ENCODE measurements at regions not wholly inside any gene's neighbourhood (a gene's known extent, or its start where the extent isn't known, plus 50 kb on each side); places are given as distances from the start of the nearest gene placed in this dataset.

DNA sequence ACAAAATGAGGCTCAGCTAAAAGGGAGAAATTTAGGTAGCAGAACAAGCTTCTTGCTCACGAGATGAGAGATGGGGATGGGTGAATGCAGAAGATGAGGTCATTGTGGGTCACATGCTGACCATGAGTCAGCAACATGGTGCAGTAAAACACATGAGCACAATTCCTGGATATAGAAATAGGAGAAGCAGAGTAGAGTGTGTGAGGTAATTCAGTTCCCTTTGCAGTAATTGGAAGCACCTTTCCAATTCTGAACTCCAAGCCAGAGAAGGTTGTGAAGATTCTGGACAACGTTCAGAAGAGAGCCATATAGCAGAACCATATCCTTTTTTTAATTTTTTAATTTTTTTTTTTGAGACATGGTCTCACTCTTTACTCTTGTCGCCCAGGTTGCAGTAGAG, 62.0 kb upstream of the LMNTD1 start:
- Mint-ChIP-seq H3K4me3 (no peak overlapping the region), H3K36me3 (no peaks in the 10 kb centered on the region), H3K4me1 (no peaks in the 10 kb centered on the region), H3K27ac (no peak overlapping the region), H3K27me3 (ENCODE audit: low read depth) (no peaks in the 10 kb centered on the region; the same call in 1 of the 2 replicates), H3K9me3 (peaks cover 7% of the 10 kb centered on the region)
- ATAC-seq = no peak
- TF ChIP-seq, protein P1, sequence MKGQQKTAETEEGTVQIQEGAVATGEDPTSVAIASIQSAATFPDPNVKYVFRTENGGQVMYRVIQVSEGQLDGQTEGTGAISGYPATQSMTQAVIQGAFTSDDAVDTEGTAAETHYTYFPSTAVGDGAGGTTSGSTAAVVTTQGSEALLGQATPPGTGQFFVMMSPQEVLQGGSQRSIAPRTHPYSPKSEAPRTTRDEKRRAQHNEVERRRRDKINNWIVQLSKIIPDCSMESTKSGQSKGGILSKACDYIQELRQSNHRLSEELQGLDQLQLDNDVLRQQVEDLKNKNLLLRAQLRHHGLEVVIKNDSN (CRISPR knock-in tag; IDR thresholded peaks at IDR 0.05) = no peak
- TF ChIP-seq GTF2I (CRISPR knock-in tag; conservative IDR thresholded peaks at IDR 0.05) (no peak), CREM (CRISPR knock-in tag; IDR thresholded peaks at IDR 0.05) (no peak), CREB1 (CRISPR knock-in tag; IDR thresholded peaks at IDR 0.05) (no peak), NR2C2 (CRISPR knock-in tag; IDR thresholded peaks at IDR 0.05) (no peak), FOXP1 (CRISPR knock-in tag; IDR thresholded peaks at IDR 0.05; ENCODE audit: borderline replicate concordance) (no peak), FOXK1 (CRISPR knock-in tag; IDR thresholded peaks at IDR 0.05) (no peak), ZNF232 (CRISPR knock-in tag; IDR thresholded peaks at IDR 0.05) (no peak), JUN (CRISPR knock-in tag; IDR thresholded peaks at IDR 0.05) (no peak), GRHL2 (CRISPR knock-in tag; IDR thresholded peaks at IDR 0.05; ENCODE audit: insufficient replicate concordance, severe bottlenecking) (no peak)
- TF ChIP-seq, protein P2, sequence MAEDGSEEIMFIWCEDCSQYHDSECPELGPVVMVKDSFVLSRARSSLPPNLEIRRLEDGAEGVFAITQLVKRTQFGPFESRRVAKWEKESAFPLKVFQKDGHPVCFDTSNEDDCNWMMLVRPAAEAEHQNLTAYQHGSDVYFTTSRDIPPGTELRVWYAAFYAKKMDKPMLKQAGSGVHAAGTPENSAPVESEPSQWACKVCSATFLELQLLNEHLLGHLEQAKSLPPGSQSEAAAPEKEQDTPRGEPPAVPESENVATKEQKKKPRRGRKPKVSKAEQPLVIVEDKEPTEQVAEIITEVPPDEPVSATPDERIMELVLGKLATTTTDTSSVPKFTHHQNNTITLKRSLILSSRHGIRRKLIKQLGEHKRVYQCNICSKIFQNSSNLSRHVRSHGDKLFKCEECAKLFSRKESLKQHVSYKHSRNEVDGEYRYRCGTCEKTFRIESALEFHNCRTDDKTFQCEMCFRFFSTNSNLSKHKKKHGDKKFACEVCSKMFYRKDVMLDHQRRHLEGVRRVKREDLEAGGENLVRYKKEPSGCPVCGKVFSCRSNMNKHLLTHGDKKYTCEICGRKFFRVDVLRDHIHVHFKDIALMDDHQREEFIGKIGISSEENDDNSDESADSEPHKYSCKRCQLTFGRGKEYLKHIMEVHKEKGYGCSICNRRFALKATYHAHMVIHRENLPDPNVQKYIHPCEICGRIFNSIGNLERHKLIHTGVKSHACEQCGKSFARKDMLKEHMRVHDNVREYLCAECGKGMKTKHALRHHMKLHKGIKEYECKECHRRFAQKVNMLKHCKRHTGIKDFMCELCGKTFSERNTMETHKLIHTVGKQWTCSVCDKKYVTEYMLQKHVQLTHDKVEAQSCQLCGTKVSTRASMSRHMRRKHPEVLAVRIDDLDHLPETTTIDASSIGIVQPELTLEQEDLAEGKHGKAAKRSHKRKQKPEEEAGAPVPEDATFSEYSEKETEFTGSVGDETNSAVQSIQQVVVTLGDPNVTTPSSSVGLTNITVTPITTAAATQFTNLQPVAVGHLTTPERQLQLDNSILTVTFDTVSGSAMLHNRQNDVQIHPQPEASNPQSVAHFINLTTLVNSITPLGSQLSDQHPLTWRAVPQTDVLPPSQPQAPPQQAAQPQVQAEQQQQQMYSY (CRISPR knock-in tag; IDR thresholded peaks at IDR 0.05) = no peak
- TF ChIP-seq, protein P3, sequence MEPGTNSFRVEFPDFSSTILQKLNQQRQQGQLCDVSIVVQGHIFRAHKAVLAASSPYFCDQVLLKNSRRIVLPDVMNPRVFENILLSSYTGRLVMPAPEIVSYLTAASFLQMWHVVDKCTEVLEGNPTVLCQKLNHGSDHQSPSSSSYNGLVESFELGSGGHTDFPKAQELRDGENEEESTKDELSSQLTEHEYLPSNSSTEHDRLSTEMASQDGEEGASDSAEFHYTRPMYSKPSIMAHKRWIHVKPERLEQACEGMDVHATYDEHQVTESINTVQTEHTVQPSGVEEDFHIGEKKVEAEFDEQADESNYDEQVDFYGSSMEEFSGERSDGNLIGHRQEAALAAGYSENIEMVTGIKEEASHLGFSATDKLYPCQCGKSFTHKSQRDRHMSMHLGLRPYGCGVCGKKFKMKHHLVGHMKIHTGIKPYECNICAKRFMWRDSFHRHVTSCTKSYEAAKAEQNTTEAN (CRISPR knock-in tag; IDR thresholded peaks at IDR 0.05) = no peak
- TF ChIP-seq, protein P4, sequence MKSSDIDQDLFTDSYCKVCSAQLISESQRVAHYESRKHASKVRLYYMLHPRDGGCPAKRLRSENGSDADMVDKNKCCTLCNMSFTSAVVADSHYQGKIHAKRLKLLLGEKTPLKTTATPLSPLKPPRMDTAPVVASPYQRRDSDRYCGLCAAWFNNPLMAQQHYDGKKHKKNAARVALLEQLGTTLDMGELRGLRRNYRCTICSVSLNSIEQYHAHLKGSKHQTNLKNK (CRISPR knock-in tag; IDR thresholded peaks at IDR 0.05) = no peak
- TF ChIP-seq, protein P5, sequence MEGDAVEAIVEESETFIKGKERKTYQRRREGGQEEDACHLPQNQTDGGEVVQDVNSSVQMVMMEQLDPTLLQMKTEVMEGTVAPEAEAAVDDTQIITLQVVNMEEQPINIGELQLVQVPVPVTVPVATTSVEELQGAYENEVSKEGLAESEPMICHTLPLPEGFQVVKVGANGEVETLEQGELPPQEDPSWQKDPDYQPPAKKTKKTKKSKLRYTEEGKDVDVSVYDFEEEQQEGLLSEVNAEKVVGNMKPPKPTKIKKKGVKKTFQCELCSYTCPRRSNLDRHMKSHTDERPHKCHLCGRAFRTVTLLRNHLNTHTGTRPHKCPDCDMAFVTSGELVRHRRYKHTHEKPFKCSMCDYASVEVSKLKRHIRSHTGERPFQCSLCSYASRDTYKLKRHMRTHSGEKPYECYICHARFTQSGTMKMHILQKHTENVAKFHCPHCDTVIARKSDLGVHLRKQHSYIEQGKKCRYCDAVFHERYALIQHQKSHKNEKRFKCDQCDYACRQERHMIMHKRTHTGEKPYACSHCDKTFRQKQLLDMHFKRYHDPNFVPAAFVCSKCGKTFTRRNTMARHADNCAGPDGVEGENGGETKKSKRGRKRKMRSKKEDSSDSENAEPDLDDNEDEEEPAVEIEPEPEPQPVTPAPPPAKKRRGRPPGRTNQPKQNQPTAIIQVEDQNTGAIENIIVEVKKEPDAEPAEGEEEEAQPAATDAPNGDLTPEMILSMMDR (IDR thresholded peaks at IDR 0.05) = no peak
- TF ChIP-seq, protein P6, sequence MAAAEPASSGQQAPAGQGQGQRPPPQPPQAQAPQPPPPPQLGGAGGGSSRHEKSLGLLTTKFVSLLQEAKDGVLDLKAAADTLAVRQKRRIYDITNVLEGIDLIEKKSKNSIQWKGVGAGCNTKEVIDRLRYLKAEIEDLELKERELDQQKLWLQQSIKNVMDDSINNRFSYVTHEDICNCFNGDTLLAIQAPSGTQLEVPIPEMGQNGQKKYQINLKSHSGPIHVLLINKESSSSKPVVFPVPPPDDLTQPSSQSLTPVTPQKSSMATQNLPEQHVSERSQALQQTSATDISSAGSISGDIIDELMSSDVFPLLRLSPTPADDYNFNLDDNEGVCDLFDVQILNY (CRISPR knock-in tag; IDR thresholded peaks at IDR 0.05) = no peak
- TF ChIP-seq, protein P7, sequence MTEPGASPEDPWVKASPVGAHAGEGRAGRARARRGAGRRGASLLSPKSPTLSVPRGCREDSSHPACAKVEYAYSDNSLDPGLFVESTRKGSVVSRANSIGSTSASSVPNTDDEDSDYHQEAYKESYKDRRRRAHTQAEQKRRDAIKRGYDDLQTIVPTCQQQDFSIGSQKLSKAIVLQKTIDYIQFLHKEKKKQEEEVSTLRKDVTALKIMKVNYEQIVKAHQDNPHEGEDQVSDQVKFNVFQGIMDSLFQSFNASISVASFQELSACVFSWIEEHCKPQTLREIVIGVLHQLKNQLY (CRISPR knock-in tag; IDR thresholded peaks at IDR 0.05) = no peak
- TF ChIP-seq, protein P8, sequence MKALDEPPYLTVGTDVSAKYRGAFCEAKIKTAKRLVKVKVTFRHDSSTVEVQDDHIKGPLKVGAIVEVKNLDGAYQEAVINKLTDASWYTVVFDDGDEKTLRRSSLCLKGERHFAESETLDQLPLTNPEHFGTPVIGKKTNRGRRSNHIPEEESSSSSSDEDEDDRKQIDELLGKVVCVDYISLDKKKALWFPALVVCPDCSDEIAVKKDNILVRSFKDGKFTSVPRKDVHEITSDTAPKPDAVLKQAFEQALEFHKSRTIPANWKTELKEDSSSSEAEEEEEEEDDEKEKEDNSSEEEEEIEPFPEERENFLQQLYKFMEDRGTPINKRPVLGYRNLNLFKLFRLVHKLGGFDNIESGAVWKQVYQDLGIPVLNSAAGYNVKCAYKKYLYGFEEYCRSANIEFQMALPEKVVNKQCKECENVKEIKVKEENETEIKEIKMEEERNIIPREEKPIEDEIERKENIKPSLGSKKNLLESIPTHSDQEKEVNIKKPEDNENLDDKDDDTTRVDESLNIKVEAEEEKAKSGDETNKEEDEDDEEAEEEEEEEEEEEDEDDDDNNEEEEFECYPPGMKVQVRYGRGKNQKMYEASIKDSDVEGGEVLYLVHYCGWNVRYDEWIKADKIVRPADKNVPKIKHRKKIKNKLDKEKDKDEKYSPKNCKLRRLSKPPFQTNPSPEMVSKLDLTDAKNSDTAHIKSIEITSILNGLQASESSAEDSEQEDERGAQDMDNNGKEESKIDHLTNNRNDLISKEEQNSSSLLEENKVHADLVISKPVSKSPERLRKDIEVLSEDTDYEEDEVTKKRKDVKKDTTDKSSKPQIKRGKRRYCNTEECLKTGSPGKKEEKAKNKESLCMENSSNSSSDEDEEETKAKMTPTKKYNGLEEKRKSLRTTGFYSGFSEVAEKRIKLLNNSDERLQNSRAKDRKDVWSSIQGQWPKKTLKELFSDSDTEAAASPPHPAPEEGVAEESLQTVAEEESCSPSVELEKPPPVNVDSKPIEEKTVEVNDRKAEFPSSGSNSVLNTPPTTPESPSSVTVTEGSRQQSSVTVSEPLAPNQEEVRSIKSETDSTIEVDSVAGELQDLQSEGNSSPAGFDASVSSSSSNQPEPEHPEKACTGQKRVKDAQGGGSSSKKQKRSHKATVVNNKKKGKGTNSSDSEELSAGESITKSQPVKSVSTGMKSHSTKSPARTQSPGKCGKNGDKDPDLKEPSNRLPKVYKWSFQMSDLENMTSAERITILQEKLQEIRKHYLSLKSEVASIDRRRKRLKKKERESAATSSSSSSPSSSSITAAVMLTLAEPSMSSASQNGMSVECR (CRISPR knock-in tag; IDR thresholded peaks at IDR 0.05; ENCODE audit: borderline replicate concordance) = no peak
- CTCF ChIA-PET = no interaction called here
- no peak for DNase-seq (ENCODE audit: low spot score)
- POLR2A ChIA-PET = no interaction called here
